H1 (cell line): ENCODE measurements at regions not wholly inside any gene's neighbourhood (a gene's known extent, or its start where the extent isn't known, plus 50 kb on each side); places are given as distances from the start of the nearest gene placed in this dataset.

ENCODE experiments used
- GABPA ChIP-seq: IDR thresholded peaks from 2 replicates; pipeline ENCODE4 v1.6.1; 2011; ENCODE audit warnings: mild to moderate bottlenecking, low read length, moderate library complexity, borderline replicate concordance; ENCODE audit not compliant: insufficient read depth
- SP2 ChIP-seq: IDR thresholded peaks from 2 replicates; pipeline ENCODE4 v1.6.1; 2012; ENCODE audit warnings: mild to moderate bottlenecking, low read length, inconsistent platforms
- TF ChIP-seq, protein P1 (sequence below), 3 experiments: IDR thresholded peaks; 1 replicate in 2 of 3; 2 replicates in 1 of 3; pipeline versions ENCODE4 v1.5.1 to v1.6.1; 2011; ENCODE audit warnings: low read length in 3 of 3, mild to moderate bottlenecking in 3 of 3, inconsistent platforms in 2 of 3, low read depth in 1 of 3, moderate library complexity in 1 of 3; ENCODE audit not compliant: insufficient read depth in 1 of 3; ENCODE audit errors: control extremely low read depth in 1 of 3

DNA sequence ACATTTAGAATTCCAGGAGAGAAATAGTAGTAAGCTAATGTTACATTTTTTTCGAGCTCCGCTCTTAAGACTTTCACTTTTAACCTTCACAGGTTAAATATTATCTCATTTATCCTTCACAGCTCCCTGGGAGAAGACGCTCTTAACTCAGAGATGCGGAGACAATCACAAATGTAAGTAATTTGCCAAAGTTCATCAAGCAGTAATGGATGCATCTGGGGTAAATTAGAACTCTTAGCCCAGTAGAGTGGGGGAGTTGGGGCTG, 168.5 kb downstream of the SPP2 start:
- TF ChIP-seq, protein P1, sequence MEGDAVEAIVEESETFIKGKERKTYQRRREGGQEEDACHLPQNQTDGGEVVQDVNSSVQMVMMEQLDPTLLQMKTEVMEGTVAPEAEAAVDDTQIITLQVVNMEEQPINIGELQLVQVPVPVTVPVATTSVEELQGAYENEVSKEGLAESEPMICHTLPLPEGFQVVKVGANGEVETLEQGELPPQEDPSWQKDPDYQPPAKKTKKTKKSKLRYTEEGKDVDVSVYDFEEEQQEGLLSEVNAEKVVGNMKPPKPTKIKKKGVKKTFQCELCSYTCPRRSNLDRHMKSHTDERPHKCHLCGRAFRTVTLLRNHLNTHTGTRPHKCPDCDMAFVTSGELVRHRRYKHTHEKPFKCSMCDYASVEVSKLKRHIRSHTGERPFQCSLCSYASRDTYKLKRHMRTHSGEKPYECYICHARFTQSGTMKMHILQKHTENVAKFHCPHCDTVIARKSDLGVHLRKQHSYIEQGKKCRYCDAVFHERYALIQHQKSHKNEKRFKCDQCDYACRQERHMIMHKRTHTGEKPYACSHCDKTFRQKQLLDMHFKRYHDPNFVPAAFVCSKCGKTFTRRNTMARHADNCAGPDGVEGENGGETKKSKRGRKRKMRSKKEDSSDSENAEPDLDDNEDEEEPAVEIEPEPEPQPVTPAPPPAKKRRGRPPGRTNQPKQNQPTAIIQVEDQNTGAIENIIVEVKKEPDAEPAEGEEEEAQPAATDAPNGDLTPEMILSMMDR (IDR thresholded peaks at IDR 0.05; ENCODE audit: control extremely low read depth in 1 of 3, insufficient read depth in 1 of 3, low read depth in 1 of 3, low read length in 3 of 3), result no peak
- TF ChIP-seq GABPA (no peak), SP2 (no peak)
